ENCODE measurements at regions not wholly inside any gene's neighbourhood (a gene's known extent, or its start where the extent isn't known, plus 50 kb on each side); places are given as distances from the start of the nearest gene placed in this dataset.

- peak; percentile 7 for DNase-seq (ENCODE audit: low spot score)
Measured at GRCh38 chr10:132115732-132116131, 50.0 kb downstream of the JAKMIP3 start.

GRCh38 chr10:132117146-132117545 lies 51.4 kb downstream of the JAKMIP3 start:
- no peak for DNase-seq (ENCODE audit: low spot score)

- DNase-seq (ENCODE audit: low spot score): no peak
Measured at GRCh38 chr10:132117636-132118190, 52.0 kb downstream of the JAKMIP3 start.

GRCh38 chr10:132118366-132118765 lies 52.6 kb downstream of the JAKMIP3 start:
- no peak for DNase-seq (ENCODE audit: low spot score)

GRCh38 chr10:132120200-132120599 lies 54.5 kb downstream of the JAKMIP3 start:
- DNase-seq (ENCODE audit: low spot score): no peak

GRCh38 chr10:132120734-132121510 lies 55.2 kb downstream of the JAKMIP3 start:
- DNase-seq (ENCODE audit: low spot score): no peak

GRCh38 chr10:132121511-132121830 lies 55.7 kb downstream of the JAKMIP3 start:
- no peak for DNase-seq (ENCODE audit: low spot score)

GRCh38 chr10:132122097-132122861 lies 56.5 kb downstream of the JAKMIP3 start:
- DNase-seq (ENCODE audit: low spot score): no peak

GRCh38 chr10:132122939-132123445 lies 57.2 kb downstream of the JAKMIP3 start:
- no peak for DNase-seq (ENCODE audit: low spot score)

- no peak for DNase-seq (ENCODE audit: low spot score)
Measured at GRCh38 chr10:132123606-132124005, 57.9 kb downstream of the JAKMIP3 start.

GRCh38 chr10:132124201-132124920 lies 58.6 kb downstream of the JAKMIP3 start:
- DNase-seq (ENCODE audit: low spot score): no peak

GRCh38 chr10:132129431-132129830 lies 57.3 kb upstream of the DPYSL4 start:
- no peak for DNase-seq (ENCODE audit: low spot score)

- DNase-seq (ENCODE audit: low spot score): no peak
Measured at GRCh38 chr10:132130286-132131265, 56.2 kb upstream of the DPYSL4 start.

GRCh38 chr10:132131581-132132420 lies 54.9 kb upstream of the DPYSL4 start:
- DNase-seq (ENCODE audit: low spot score): no peak

- DNase-seq (ENCODE audit: low spot score): no peak
Measured at GRCh38 chr10:132132421-132132841, 54.3 kb upstream of the DPYSL4 start.

- DNase-seq (ENCODE audit: low spot score): peak; percentile 88
Measured at GRCh38 chr10:132133005-132133404, 53.7 kb upstream of the DPYSL4 start.

GRCh38 chr10:132133449-132134240 lies 53.1 kb upstream of the DPYSL4 start:
- peak; percentile 13 for DNase-seq (ENCODE audit: low spot score)

GRCh38 chr10:132134241-132135052 lies 52.3 kb upstream of the DPYSL4 start:
- no peak for DNase-seq (ENCODE audit: low spot score)
